Peyer's patch (tissue), 4 donors: ENCODE measurements at regions not wholly inside any gene's neighbourhood (a gene's known extent, or its start where the extent isn't known, plus 50 kb on each side); places are given as distances from the start of the nearest gene placed in this dataset.

Experiments used
- DNase-seq, 3 donors: peaks; one replicate each; pipeline ENCODE4 v3.0.0-alpha.2; 2017 to 2019
- H3K27ac ChIP-seq, 4 donors: fragments of 200-600 bp; sonication (generic); one replicate each; pipeline ENCODE4 v1.5.1; 2016 to 2019
- H3K27me3 ChIP-seq, 2 donors: fragments of 200-600 bp; sonication (generic); one replicate each; pipeline ENCODE4 v1.5.1; 2019
- H3K36me3 ChIP-seq, 3 donors: fragments of 200-600 bp; sonication (generic); one replicate each; pipeline ENCODE4 v1.5.1; 2016 to 2019
- H3K4me1 ChIP-seq, 4 donors: fragments of 200-600 bp; sonication (generic); one replicate each; pipeline ENCODE4 v1.5.1; 2016 to 2019
- H3K4me3 ChIP-seq, 4 donors: fragments of 200-600 bp; sonication (generic); 1 replicate in 3 of 4; 2 replicates in 1 of 4; pipeline ENCODE4 v1.5.1; 2016 to 2019; ENCODE audit warnings: mild to moderate bottlenecking in 1 of 4
- H3K9me3 ChIP-seq, 4 donors: fragments of 200-600 bp; sonication (generic); one replicate each; pipeline ENCODE4 v1.5.1; 2016 to 2019; ENCODE audit warnings: mild to moderate bottlenecking in 1 of 4
- POLR2A ChIP-seq, 2 donors: fragments of 450-650 bp; IDR thresholded peaks; one replicate each; pipeline ENCODE4 v1.5.1; 2017; ENCODE audit warnings: antibody characterized with exemption in 2 of 2, mild to moderate bottlenecking in 2 of 2, moderate library complexity in 2 of 2
- TF ChIP-seq, protein P1 (sequence below), 6 experiments: fragments of 450-650 bp in 4 of 6; fragments of 200-600 bp in 2 of 6; sonication (generic) in 1 of 6; IDR thresholded peaks; one replicate each; pipeline ENCODE4 v1.5.1; 2017 to 2019; ENCODE audit warnings: antibody characterized with exemption in 6 of 6, mild to moderate bottlenecking in 3 of 6, moderate library complexity in 1 of 6

DNA sequence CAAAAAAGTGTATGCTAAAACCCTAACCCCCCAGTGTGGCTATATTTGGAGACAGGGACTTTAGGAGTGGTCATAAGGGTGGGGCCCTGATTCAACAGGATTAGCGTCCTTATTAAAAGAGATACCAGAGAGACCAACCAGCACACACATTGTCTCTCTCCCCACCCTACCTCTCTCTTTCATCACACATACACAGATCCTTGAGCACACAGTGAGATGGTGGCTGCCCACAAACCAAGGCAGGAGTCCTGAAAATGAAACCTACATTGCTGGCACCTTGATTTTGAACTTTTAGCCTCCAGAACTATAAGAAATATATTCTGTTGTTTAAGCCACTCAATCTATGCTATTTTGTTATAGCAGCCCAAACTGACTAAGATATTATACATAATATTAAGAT is 224.2 kb downstream of the KDR start:
- no peaks in the 10 kb centered on the region for H3K36me3 ChIP-seq
- TF ChIP-seq POLR2A (IDR thresholded peaks at IDR 0.05) = no peak
- TF ChIP-seq, protein P1, sequence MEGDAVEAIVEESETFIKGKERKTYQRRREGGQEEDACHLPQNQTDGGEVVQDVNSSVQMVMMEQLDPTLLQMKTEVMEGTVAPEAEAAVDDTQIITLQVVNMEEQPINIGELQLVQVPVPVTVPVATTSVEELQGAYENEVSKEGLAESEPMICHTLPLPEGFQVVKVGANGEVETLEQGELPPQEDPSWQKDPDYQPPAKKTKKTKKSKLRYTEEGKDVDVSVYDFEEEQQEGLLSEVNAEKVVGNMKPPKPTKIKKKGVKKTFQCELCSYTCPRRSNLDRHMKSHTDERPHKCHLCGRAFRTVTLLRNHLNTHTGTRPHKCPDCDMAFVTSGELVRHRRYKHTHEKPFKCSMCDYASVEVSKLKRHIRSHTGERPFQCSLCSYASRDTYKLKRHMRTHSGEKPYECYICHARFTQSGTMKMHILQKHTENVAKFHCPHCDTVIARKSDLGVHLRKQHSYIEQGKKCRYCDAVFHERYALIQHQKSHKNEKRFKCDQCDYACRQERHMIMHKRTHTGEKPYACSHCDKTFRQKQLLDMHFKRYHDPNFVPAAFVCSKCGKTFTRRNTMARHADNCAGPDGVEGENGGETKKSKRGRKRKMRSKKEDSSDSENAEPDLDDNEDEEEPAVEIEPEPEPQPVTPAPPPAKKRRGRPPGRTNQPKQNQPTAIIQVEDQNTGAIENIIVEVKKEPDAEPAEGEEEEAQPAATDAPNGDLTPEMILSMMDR (IDR thresholded peaks at IDR 0.05) = no peak
- no peak overlapping the region for H3K27ac ChIP-seq
- H3K4me1 ChIP-seq = no peaks in the 10 kb centered on the region
- no peak overlapping the region for H3K4me3 ChIP-seq
- H3K27me3 ChIP-seq = no peaks in the 10 kb centered on the region
- no peaks in the 10 kb centered on the region for H3K9me3 ChIP-seq
- DNase-seq = no peak

DNA sequence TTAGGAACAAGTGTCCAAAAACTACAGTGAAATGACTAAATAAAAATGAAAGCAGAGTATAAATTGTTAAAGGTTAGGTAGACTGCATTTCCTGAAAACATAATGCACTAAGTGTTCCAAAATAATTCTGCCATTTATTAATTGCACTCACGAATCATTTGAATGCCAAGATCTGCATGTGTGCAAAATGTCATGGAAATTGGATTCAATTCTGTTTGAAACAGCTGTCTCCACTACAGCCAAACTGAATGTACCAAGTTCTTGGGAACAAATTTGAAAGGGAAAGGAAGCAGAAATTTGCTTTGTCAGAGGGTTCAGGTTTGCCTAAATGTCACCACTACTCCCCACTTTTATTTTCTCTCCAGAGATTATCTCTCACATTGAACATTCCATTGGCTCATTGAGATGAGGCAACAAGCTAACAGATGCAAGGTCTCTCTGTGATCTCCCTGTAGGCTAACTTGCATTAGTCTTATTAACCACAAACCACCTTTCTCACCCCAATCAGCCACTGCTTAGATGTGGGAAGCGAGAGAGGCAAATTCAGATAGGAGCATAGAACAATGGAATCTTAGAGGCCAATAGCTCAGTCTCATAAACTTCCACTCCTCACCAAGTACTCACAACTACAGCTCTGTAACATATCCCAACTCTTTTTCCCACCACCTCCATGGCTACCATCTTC is 226.6 kb downstream of the KDR start:
- Histone ChIP-seq H3K27ac (no peak overlapping the region), H3K4me1 (no peaks in the 10 kb centered on the region), H3K9me3 (no peaks in the 10 kb centered on the region), H3K27me3 (no peaks in the 10 kb centered on the region), H3K36me3 (no peaks in the 10 kb centered on the region), H3K4me3 (no peak overlapping the region)
- TF ChIP-seq POLR2A (IDR thresholded peaks at IDR 0.05) = no peak
- TF ChIP-seq, protein P1 (IDR thresholded peaks at IDR 0.05) = no peak
- no peak for DNase-seq

DNA sequence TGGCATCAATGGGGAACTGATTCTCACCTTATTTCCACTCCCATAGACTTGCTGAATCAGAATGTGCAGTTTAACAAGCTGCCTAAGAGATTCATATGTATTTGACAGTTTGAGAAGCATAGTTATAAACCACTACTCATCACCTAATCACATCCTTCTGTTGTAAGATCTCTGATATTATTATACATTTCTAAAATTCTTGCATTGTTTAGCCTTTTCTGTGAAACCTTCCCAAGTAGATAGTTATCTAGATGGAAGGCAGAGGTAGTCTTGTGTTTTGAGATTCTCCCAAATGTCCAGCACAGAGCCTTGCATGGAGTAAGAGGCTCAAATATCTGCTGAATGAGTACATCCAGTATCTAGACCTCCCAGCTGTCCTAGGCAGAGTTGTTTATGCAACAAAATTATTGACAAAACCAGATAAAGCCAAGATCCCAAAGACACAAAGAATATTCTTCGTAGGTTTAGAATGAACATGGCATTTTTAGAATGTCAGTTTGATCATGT is 227.3 kb downstream of the KDR start:
- H3K27me3 ChIP-seq = no peaks in the 10 kb centered on the region

DNA sequence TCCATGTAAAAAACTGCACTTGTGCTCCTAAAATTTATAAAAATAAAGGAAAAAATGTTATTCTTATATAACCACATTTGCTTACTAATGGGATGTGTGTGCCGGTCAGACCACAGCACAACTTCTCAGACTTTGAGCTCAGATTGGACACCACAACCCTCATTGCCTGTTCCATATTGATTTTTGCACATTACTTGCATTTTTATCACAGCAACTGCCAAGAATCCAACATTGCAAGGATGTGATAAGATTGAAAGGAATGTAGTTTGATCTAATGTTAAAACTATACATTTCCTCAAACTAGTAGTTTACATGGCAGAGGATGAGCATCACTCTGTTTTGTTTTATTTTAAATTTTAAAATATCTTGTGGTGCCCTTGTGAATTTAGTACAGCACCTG is 227.8 kb downstream of the KDR start:
- no peaks in the 10 kb centered on the region for H3K27me3 ChIP-seq
- no peak overlapping the region for H3K27ac ChIP-seq
- no peak overlapping the region for H3K4me3 ChIP-seq
- no peaks in the 10 kb centered on the region for H3K4me1 ChIP-seq
- no peak for DNase-seq
- no peaks in the 10 kb centered on the region for H3K9me3 ChIP-seq
- TF ChIP-seq, protein P1 (IDR thresholded peaks at IDR 0.05) = no peak
- no peak for TF ChIP-seq POLR2A (IDR thresholded peaks at IDR 0.05)
- no peaks in the 10 kb centered on the region for H3K36me3 ChIP-seq

More for the DNA sequence above, 227.3 kb downstream of the KDR start:
- Histone ChIP-seq H3K9me3 (no peaks in the 10 kb centered on the region), H3K4me1 (no peaks in the 10 kb centered on the region), H3K4me3 (no peak overlapping the region), H3K27ac (no peak overlapping the region), H3K36me3 (no peaks in the 10 kb centered on the region)
- TF ChIP-seq POLR2A (IDR thresholded peaks at IDR 0.05) = no peak
- TF ChIP-seq, protein P1 (IDR thresholded peaks at IDR 0.05) = no peak
- DNase-seq = no peak

DNA sequence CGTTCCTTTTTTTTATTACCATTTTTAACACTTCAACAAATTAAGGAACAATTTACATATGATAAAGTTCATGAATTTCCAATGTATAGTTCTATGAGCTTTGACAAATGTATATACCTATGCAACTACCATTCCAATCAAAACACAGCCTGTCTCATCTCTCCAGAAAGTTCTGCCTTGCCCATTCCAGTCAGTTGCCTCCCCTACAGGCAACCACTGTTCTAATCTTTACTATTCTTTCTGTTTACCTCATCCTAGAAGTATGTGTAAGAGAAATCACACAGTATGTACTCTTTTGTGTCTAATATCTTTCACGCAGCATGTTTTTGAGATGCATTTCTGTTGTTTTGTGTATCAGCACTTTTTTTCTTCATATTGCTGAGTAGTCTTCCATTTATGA is 224.9 kb downstream of the KIT start:
- no peak overlapping the region for H3K27ac ChIP-seq
- no peak for DNase-seq
- TF ChIP-seq, protein P1 (IDR thresholded peaks at IDR 0.05) = no peak
- TF ChIP-seq POLR2A (IDR thresholded peaks at IDR 0.05) = no peak
- H3K27me3 ChIP-seq = no peaks in the 10 kb centered on the region
- no peaks in the 10 kb centered on the region for H3K4me1 ChIP-seq
- no peak overlapping the region for H3K4me3 ChIP-seq
- no peaks in the 10 kb centered on the region for H3K9me3 ChIP-seq
- no peaks in the 10 kb centered on the region for H3K36me3 ChIP-seq
